Activated CD4-positive, alpha-beta T cell treated with anti-CD3 and anti-CD28 coated beads for 36 hours (primary cell): ENCODE measurements at regions not wholly inside any gene's neighbourhood (a gene's known extent, or its start where the extent isn't known, plus 50 kb on each side); places are given as distances from the start of the nearest gene placed in this dataset.

Experiments
- ATAC-seq: fragments of 200-7000 bp; cut with Tn5 transposase; one replicate; pipeline ENCODE4 v1.10.0; 2021; ENCODE audit warnings: mild to moderate bottlenecking, moderate library complexity
- CTCF ChIA-PET: fragments of 350-600 bp; sonication (Branson Sonifier 250); formaldehyde crosslinking; loops from one replicate; lab custom pipeline; 2021; ENCODE audit warnings: antibody characterized with exemption; lab: Charles Lee
- POLR2A ChIA-PET: fragments of 350-600 bp; sonication (Branson Sonifier 250); formaldehyde crosslinking; loops from one replicate; lab custom pipeline; 2021; ENCODE audit warnings: antibody characterized with exemption, inconsistent platforms; lab: Charles Lee
- DNase-seq: peaks from one replicate; pipeline ENCODE4 v3.0.0-alpha.2; 2020
- H3K27ac Mint-ChIP-seq: one replicate; pipeline ENCODE4 v1.8.0; 2021; ENCODE audit warnings: mixed read lengths
- H3K27me3 Mint-ChIP-seq: one replicate; pipeline ENCODE4 v1.8.0; 2021; ENCODE audit warnings: mixed read lengths
- H3K36me3 Mint-ChIP-seq: one replicate; pipeline ENCODE4 v1.8.0; 2021; ENCODE audit warnings: low read depth, mixed read lengths
- H3K4me1 Mint-ChIP-seq: one replicate; pipeline ENCODE4 v1.8.0; 2021; ENCODE audit warnings: mixed read lengths
- H3K4me3 Mint-ChIP-seq: one replicate; pipeline ENCODE4 v1.8.0; 2021; ENCODE audit warnings: mild to moderate bottlenecking, moderate library complexity, mixed read lengths
- H3K9me3 Mint-ChIP-seq: one replicate; pipeline ENCODE4 v1.8.0; 2021; ENCODE audit warnings: low read depth, mixed read lengths
- intact Hi-C, 2 experiments: fragments of 100-400 bp; cut with DNase I in 1 of 2; cut with micrococcal nuclease in 1 of 2; formaldehyde crosslinking; loops; one replicate each; pipeline versions ENCODE4 v1.14.2 to v1.15.1; 2022 to 2024; cut with DNase I, micrococcal nuclease

GRCh38 chr5:15026944-15027343 lies 155.4 kb upstream of the ANKH start:
- H3K4me3 Mint-ChIP-seq, result no peak overlapping the region
- no peaks in the 10 kb centered on the region for H3K9me3 Mint-ChIP-seq
- H3K36me3 Mint-ChIP-seq, result no peaks in the 10 kb centered on the region
- DNase-seq, result no peak
- H3K4me1 Mint-ChIP-seq, result no peaks in the 10 kb centered on the region
- ChIA-PET POLR2A (no interaction called here), CTCF (interaction anchor here (0.8 kb wide), 1 partner anchor 11 kb away, joined by 3 read pairs; no protein-coding TSS in a partner anchor)
- intact Hi-C loops, result no loop called here
- no peak overlapping the region for H3K27ac Mint-ChIP-seq
- peaks cover 24% of the 10 kb centered on the region for H3K27me3 Mint-ChIP-seq
- ATAC-seq, result no peak

- ChIA-PET CTCF (interaction anchor here (0.8 kb wide), 1 partner anchor 10 kb away, joined by 3 read pairs; no protein-coding TSS in a partner anchor), POLR2A (no interaction called here)
- Mint-ChIP-seq H3K27ac (no peak overlapping the region), H3K4me3 (no peak overlapping the region), H3K9me3 (no peaks in the 10 kb centered on the region), H3K4me1 (no peaks in the 10 kb centered on the region), H3K27me3 (peaks cover 23% of the 10 kb centered on the region), H3K36me3 (no peaks in the 10 kb centered on the region)
- ATAC-seq (no peak), DNase-seq (no peak)
- intact Hi-C loops, result no loop called here
These were observed 154.7 kb upstream of the ANKH start for GRCh38 chr5:15026011-15026893.

DNA sequence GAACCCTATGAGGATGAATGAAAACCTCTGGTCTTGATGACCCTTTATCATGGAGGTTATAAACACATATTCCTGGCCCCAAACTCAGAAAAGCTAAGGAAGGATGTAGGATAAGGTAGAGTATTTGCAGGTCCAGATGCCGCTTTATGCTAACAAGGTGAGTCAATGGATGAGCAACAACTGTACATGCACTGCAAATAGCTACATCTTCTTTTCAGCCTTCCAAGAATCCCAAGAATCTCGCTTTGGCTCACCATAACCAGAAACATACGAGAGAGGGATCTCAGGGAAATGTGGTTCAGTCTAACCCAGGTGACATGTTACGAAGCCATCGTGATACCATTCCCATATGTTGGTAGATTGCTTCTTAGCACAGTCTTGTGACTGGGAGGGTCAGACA lies 152.3 kb upstream of the ANKH start:
- ATAC-seq (no peak), DNase-seq (no peak)
- POLR2A ChIA-PET, result interaction anchor here (0.5 kb wide), 1 partner anchor 754 kb away, joined by 3 read pairs; no protein-coding TSS in a partner anchor
- no peaks in the 10 kb centered on the region for H3K36me3 Mint-ChIP-seq
- no peaks in the 10 kb centered on the region for H3K9me3 Mint-ChIP-seq
- H3K4me1 Mint-ChIP-seq, result no peaks in the 10 kb centered on the region
- CTCF ChIA-PET, result interaction anchor here (1.3 kb wide), 1 partner anchor 10 kb away, joined by 3 read pairs; no protein-coding TSS in a partner anchor
- intact Hi-C loops, result no loop called here
- no peak overlapping the region for H3K27ac Mint-ChIP-seq
- H3K4me3 Mint-ChIP-seq, result no peak overlapping the region
- H3K27me3 Mint-ChIP-seq, result peaks cover 22% of the 10 kb centered on the region

DNA sequence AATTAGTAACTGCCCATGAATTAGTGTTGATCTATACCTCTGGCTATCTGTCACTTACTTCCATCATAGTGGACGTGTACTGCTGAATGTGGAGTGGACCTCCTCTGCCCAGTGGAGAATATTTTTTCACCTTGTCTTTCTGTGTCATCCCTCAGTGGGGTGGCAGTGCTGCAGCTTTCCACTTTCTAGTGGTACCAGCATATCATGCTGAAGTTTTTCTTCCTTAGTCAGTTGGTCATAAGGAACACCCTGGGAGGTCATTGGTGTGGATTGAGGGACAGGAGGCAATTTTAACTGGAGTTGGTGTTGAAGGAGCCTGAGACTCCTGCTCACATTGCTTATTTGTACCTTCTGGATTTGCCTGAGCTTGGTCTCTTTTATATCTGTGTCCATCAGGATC lies 151.7 kb upstream of the ANKH start:
- POLR2A ChIA-PET, result interaction anchor here (0.5 kb wide), 1 partner anchor 753 kb away, joined by 3 read pairs; no protein-coding TSS in a partner anchor
- H3K4me3 Mint-ChIP-seq, result no peak overlapping the region
- no peaks in the 10 kb centered on the region for H3K4me1 Mint-ChIP-seq
- ATAC-seq, result no peak
- intact Hi-C loops, result no loop called here
- no peaks in the 10 kb centered on the region for H3K9me3 Mint-ChIP-seq
- no peaks in the 10 kb centered on the region for H3K36me3 Mint-ChIP-seq
- DNase-seq, result no peak
- CTCF ChIA-PET, result interaction anchor here (1.3 kb wide), 1 partner anchor 9 kb away, joined by 3 read pairs; no protein-coding TSS in a partner anchor
- no peak overlapping the region for H3K27ac Mint-ChIP-seq
- peaks cover 22% of the 10 kb centered on the region for H3K27me3 Mint-ChIP-seq

DNA sequence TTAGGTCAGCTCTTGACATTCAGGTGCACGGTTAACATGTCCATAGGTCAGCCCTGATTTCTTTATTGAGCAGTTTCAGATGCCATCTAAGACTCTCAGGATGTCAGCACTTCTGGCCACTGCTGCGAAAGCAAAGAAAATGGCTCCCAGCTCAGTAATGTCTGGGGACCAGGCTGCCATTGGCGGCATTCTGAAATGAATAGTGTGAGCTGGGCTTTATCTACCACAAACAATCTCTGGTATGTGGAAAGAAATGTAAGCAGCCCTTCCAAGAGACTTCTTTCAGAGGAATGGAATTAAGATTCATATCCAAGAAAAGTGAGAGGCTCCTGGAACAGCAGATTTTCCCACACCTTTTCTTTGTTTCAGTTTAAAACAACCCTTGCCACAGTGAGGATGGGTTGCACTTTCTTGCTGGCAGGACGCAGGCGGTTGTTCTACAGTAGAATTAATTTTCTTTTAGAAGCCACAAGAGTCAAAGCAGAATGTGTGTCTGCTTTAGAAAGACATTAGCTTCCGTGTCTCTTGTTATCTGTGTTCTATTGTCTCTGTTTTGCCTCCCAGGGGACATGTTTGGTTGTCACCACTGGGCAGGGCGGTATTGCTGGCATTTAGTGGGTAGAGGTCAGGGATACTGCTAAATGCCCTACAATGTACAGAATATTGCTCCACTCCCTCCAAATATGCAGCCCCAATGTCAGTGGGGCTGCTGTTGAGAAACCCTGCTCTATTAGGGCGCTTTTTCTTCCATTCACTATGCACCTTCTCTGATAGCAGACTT lies 149.9 kb upstream of the ANKH start:
- Mint-ChIP-seq H3K27me3 (peaks cover 10% of the 10 kb centered on the region), H3K36me3 (no peaks in the 10 kb centered on the region), H3K4me3 (no peak overlapping the region), H3K27ac (no peak overlapping the region), H3K9me3 (peaks cover 4% of the 10 kb centered on the region), H3K4me1 (no peaks in the 10 kb centered on the region)
- ChIA-PET POLR2A (no interaction called here), CTCF (interaction anchor here (0.8 to 1.0 kb wide), 2 partner anchors 12 to 18 kb away, joined by 3 to 4 read pairs; no protein-coding TSS in a partner anchor)
- DNase-seq, result no peak
- no peak for ATAC-seq
- intact Hi-C loops, result no loop called here

GRCh38 chr5:15020736-15021135 lies 149.2 kb upstream of the ANKH start:
- ChIA-PET POLR2A (no interaction called here), CTCF (interaction anchor here (0.8 kb wide), 1 partner anchor 11 kb away, joined by 3 read pairs; no protein-coding TSS in a partner anchor)
- Mint-ChIP-seq H3K4me3 (no peak overlapping the region), H3K9me3 (peaks cover 4% of the 10 kb centered on the region), H3K36me3 (no peaks in the 10 kb centered on the region), H3K27me3 (peaks cover 7% of the 10 kb centered on the region), H3K27ac (no peak overlapping the region), H3K4me1 (no peaks in the 10 kb centered on the region)
- intact Hi-C loops, result no loop called here
- ATAC-seq (no peak), DNase-seq (no peak)

DNA sequence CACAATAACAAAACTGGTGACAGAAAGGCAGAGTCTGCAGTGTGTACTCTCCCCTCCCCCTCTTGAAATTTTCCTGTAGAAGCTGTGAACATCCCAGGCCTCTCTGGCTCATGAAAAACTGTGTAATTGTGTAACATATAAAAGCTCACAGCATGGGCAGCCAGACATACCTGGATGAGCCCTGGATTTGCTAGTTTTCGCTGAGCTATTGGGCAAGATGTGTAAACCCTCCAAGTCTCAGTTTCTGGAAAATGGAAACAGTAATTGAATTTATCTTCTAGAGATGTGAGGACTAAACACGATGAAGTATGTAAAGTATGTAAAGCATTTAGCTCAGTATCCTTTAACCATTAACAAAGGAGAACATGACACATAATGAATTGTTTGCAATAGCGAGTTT lies 143.2 kb upstream of the ANKH start:
- CTCF ChIA-PET, result interaction anchor here (0.6 to 3.4 kb wide), 8 partner anchors 10 to 366 kb away, joined by 3 to 31 read pairs (median 4); no protein-coding TSS in a partner anchor
- Mint-ChIP-seq H3K4me1 (no peaks in the 10 kb centered on the region), H3K27ac (no peak overlapping the region)

GRCh38 chr5:15013654-15014463 lies 142.3 kb upstream of the ANKH start:
- Mint-ChIP-seq H3K4me1 (no peaks in the 10 kb centered on the region), H3K27me3 (no peaks in the 10 kb centered on the region), H3K9me3 (peaks cover 4% of the 10 kb centered on the region), H3K36me3 (no peaks in the 10 kb centered on the region), H3K27ac (no peak overlapping the region), H3K4me3 (no peak overlapping the region)
- ChIA-PET POLR2A (no interaction called here), CTCF (interaction anchor here (0.6 to 3.4 kb wide), 9 partner anchors 9 to 983 kb away, joined by 3 to 31 read pairs (median 3); no protein-coding TSS in a partner anchor)
- DNase-seq (no peak), ATAC-seq (no peak)
- intact Hi-C loops, result loop anchor here (1.0 to 10.0 kb wide), 3 partner anchors 287 to 619 kb away; no protein-coding TSS in a partner anchor

More for the DNA sequence above, 143.2 kb upstream of the ANKH start:
- no peaks in the 10 kb centered on the region for H3K36me3 Mint-ChIP-seq
- POLR2A ChIA-PET, result no interaction called here
- no peak for DNase-seq
- H3K9me3 Mint-ChIP-seq, result peaks cover 4% of the 10 kb centered on the region
- intact Hi-C loops, result loop anchor here (1.0 to 10.0 kb wide), 3 partner anchors 288 to 620 kb away; no protein-coding TSS in a partner anchor
- no peak for ATAC-seq
- H3K27me3 Mint-ChIP-seq, result no peaks in the 10 kb centered on the region
- H3K4me3 Mint-ChIP-seq, result no peak overlapping the region

GRCh38 chr5:15012061-15012460 lies 140.5 kb upstream of the ANKH start:
- H3K27ac Mint-ChIP-seq, result no peak overlapping the region
- H3K9me3 Mint-ChIP-seq, result peaks cover 1% of the 10 kb centered on the region
- ATAC-seq (no peak), DNase-seq (no peak)
- H3K4me3 Mint-ChIP-seq, result no peak overlapping the region
- no peaks in the 10 kb centered on the region for H3K4me1 Mint-ChIP-seq
- ChIA-PET POLR2A (no interaction called here), CTCF (no interaction called here)
- no peaks in the 10 kb centered on the region for H3K36me3 Mint-ChIP-seq
- no peaks in the 10 kb centered on the region for H3K27me3 Mint-ChIP-seq
- intact Hi-C loops, result loop anchor here in 1 of 2 experiments (10.0 kb wide), 1 partner anchor 617 kb away; no protein-coding TSS in a partner anchor

- ATAC-seq, result no peak
- ChIA-PET CTCF (interaction anchor here (0.6 to 2.3 kb wide), 5 partner anchors 9 to 326 kb away, joined by 3 to 26 read pairs (median 3); no protein-coding TSS in a partner anchor), POLR2A (no interaction called here)
- H3K9me3 Mint-ChIP-seq, result no peaks in the 10 kb centered on the region
- no peaks in the 10 kb centered on the region for H3K27me3 Mint-ChIP-seq
- H3K4me1 Mint-ChIP-seq, result no peaks in the 10 kb centered on the region
- no peak for DNase-seq
- H3K27ac Mint-ChIP-seq, result no peak overlapping the region
- intact Hi-C loops, result loop anchor here in 1 of 2 experiments (10.0 kb wide), 1 partner anchor 616 kb away; no protein-coding TSS in a partner anchor
- H3K4me3 Mint-ChIP-seq, result no peak overlapping the region
- no peaks in the 10 kb centered on the region for H3K36me3 Mint-ChIP-seq
These were observed 139.4 kb upstream of the ANKH start for GRCh38 chr5:15010936-15011335.
